GM19455 (cell line): ENCODE measurements at regions not wholly inside any gene's neighbourhood (a gene's known extent, or its start where the extent isn't known, plus 50 kb on each side); places are given as distances from the start of the nearest gene placed in this dataset.
"Not testable (repeated sequence)": the region's sequence is repeated elsewhere in the genome, so short reads cannot be mapped to it uniquely, and the experiment has no call there.

ENCODE experiments used
- ATAC-seq: cut with Tn5 transposase; IDR thresholded peaks from one replicate; pipeline ENCODE4 v1.9.1; 2021; ENCODE audit not compliant: unreplicated experiment

DNA sequence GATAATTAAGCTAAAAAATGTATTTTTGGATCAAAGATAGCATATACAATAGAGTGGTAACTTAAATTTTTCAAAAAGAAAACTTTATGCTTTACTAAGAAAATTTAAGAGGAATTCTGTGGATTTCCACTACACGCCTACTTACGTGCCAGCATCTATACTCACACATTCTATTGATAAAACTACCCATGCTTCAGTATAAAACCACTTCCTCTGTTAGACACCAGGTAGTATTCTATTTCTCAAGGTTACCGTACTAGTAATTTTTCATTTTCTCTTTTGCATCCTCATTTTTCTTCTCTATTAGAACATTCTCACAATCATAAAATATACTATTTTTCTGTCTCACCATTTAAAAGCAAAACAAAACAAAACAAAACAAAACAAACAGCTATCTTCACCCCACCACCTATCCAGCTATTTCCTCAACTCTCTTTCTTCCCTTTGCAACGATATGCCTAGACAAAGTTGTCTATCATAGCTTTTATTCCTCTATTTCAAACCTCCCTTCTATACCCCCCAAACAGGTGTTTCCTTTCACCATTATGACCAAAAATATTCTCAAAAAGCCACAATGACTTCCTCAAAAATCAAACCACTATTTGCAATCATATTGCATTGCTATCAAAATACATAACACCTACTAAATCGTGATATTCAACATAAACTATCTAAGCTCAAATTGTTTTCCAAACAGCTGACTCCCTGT, 1652.0 kb downstream of the MRPL39 start:
- ATAC-seq = no peak

DNA sequence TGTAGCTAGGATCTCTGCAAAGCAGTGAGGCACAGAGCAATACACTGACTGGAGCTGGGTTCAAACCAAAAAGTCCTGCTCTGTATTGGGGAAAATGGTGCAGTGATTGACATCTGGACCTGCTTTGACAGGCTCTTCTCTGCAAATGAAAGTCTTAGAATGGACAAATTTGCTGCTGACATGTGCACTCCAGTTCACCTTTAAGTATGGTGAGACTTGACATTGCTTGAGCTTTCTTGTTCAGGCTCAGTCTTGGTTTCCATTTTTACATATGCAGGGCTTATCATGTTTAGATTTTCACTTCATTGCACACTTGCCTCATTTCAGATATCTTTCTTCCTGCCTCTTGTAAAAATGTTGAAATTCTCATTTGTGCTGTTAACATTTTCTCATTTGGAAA, 1655.0 kb downstream of the MRPL39 start:
- no peak for ATAC-seq

- ATAC-seq = no peak
Observed at GRCh38 chr21:23951251-23951650, 1656.0 kb downstream of the MRPL39 start.

DNA sequence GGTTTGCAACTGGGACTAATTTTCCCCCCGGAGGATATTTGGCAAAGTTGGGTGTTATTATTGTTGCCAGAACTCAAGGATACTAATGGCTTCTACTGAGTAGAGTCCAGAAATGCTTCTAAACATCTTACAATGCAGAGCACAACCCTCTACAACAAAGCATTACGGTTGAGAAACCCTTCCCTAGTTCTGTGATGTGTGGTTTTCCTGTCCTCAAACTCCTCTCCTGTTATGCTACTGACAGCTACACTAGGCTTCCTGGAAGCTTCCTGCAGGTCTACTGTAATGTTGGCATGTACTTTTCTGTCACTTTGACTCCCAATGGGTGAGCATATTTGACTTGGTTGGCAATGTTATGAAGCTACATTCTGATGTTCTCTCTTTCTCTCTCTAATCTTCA, 1656.9 kb downstream of the MRPL39 start:
- no peak for ATAC-seq

DNA sequence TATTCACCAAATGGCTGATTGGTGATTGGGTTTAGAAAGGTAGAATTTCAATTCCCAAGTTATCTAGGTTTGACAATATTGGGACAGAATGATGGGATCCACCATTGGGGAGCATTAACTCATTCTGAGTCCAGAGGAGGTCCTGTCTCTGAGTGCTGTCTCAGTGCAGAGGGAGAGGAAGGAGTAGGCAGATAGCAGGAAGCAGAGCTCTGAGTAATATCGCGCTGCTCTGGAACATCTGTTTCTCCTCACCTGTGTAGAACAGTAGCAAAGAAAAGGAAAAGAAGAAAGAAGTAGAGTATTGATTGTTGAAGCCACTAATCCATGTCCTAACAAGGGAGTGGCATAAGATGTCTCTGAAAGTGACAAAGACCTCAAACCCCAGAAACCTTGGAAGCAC, 1657.8 kb downstream of the MRPL39 start:
- no peak for ATAC-seq

DNA sequence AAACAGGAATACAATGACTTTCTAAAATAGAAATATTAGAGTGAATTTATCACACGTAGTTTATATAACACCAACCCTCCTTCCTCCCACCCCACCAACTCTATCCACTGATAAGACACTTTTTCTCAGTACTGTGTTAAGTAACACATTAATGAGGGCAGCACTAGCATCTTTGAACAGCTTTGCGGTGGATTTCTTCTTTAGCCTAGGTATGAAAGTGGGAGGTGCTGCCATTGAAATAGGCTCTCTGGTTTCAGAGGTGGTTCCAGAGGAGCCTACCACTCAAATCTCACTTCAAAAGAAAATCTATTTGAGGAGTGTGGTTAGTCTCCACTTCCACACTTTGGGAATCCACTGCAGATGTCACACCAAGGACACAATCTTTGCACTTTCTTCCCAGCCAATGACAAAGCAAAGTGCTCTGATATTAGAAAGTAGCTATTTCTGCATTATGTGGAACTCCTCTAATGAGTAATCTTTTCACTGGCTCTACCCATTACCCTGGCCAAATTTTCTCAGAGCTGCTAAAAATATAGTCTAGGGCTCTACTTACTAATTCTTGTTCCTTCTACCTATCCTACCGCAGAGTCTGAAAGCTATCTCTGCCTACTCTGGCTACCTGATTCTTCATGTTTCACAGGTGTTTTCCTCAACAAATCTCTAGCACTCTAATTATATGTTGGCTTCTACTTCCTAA, 1667.8 kb downstream of the MRPL39 start:
- no peak for ATAC-seq

- no peak for ATAC-seq
Observed at GRCh38 chr21:23936991-23937390, 1670.3 kb downstream of the MRPL39 start.

DNA sequence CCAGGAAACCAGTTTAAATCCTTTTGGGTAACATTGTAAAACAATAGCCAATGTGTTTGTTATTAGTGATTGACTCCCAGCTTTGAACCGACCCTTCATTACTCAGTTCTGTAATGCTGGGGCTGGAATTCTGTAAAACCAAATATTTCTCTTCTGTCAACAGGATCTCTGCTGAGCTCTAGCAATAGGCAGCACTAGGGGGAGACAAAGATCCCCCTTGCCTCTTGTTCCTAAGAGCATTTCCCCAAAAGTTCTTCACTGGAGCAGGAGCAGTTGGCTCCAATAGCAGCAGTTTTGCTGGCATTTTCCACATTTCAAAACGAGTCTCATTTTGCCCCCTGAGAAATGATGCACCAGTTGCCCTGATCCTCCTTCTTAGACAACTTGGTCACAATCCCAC, 1671.1 kb downstream of the MRPL39 start:
- no peak for ATAC-seq

DNA sequence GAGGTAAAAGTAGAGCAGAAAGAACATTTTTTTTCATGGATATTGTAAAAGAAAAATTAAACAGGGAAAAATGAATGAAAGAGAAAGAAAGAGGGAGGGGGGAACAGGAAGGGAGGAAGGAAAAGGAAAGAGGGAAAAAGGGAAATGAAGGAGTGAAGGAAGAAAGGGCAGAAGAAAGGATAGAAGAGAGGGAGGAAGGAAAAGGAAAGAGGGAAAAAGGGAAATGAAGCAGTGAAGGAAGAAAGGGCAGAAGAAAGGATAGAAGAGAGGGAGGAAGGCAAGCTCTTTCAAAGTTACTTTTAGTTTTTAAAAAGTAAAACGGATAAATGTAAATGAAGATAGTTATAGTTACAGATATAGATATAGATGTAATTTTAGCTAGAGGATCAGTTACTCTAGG, 1676.7 kb downstream of the MRPL39 start:
- ATAC-seq = no peak

DNA sequence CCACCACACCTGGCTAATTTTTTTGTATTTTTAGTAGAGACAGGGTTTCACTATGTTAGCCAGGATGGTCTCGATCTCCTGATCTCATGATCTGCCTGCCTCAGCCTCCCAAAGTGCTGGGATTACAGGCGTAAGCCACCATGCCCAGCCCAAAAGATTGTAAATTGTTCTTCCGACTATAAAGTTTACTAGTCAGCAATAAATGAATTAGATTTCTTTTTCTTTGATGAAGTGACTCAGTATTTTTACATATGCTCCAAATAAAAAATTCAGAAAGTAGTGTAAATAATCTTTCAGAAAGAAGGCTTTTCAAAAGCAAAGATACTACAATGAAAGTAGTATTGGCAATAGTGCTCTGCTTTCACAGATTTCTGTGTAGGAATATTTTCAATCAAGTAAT, 1680.9 kb downstream of the MRPL39 start:
- ATAC-seq = not testable (repeated sequence)

- ATAC-seq = no peak
Observed at GRCh38 chr21:23921670-23922418, 1685.4 kb downstream of the MRPL39 start.

GRCh38 chr21:23900727-23901126, 1706.6 kb downstream of the MRPL39 start:
- ATAC-seq = no peak

GRCh38 chr21:23899561-23899960, 1707.7 kb downstream of the MRPL39 start:
- ATAC-seq = no peak

DNA sequence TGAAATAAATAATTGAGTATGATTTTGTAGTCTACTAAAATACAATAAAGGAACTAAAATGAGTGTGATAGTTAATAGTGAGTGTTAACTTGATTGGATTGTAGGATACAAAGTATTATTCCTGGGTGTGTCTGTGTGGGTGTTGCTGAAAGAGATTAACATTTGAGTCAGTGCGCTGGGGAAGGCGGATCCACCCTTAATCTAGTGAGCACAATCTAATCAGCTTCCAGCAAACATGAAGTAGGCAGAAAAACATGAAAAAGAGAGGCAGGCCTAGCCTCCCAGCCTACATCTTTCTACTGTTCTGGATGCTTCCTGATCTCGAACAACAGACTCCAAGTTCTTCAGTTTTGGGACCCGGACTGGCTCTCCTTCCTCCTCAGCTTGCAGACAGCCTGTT, 1716.6 kb downstream of the MRPL39 start:
- ATAC-seq = no peak

DNA sequence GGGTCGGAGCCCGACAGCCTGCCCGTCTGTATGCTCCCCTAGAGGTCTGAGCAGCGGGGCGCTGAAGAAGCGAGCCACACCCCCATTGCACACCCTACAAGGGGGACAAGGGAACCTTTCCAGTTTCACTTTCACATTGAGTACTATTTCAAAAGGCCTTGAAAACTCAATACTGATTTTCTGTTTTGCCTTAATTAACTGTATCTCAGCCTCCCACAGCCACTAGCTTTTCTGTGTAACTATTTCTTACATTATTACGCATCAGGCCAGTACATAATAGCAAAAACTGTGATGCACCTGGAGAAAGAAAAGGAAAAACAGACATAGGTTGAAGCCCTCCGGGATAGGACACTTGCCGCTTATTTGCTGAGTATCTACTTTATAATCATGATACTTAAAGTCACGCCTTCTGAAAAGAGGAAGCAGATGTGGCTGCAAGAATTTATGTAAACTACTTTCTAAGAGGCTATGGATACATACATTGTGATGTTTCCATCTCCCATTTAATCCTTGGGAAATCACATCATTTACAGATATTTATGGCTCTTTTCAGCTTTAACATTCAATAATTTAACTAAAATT, 1719.5 kb downstream of the MRPL39 start:
- no peak for ATAC-seq

DNA sequence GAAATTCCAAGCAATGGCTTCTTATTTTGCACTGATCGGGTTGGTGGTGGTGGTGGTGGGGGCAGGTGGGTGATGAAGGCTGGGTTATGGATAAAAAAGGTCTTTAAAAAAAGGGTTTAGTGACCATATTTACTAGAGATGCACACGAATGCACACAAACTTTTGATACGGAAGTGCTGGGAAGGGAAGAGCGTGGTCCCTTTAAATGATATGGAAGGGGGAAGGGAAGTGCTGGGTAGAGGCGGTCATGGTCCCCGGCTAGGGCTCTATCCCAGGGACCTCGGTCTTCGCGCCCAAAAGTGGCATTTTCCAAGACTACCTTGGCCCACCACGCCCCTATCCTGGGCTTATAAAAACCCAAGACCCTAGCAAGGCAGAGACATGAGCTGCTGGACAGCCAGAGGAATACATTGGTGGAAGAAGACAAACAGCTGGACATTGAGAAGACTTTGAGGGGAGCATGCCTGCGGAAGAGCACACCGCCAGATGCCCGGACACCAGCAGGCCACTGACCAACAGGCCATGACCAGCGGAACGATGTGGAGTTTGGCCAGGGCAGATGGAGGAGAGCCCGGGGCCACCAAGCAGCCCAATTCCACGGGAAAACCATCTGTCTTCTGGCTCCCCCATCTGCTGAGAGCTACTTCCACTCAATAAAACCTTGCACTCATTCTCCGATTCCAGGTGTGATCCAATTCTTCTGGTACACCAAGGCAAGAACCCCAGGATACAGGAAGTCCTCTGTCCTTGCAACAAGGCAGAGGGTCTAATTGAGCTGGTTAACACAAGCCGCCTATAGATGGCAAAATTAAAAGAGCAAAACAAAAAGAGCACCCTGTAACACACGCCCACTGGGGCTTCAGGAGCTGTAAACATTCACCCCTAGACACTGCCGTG, 1720.2 kb downstream of the MRPL39 start:
- no peak for ATAC-seq

DNA sequence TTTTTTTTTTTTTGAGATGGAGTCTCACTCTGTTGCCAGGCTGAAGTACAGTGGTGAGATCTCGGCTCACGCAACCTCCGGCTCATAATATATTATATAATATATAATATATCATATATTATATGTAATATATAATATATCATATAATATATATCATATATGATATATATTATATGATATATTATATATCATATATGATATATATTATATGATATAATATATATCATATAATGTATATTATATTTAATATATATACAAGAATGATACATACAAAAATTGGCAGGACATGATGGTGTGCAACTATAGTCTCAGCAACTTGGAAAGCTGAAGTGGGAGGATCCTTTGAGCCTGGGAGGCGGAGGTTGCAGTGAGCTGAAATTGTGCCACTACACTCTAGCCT, 1725.5 kb downstream of the MRPL39 start:
- no peak for ATAC-seq

DNA sequence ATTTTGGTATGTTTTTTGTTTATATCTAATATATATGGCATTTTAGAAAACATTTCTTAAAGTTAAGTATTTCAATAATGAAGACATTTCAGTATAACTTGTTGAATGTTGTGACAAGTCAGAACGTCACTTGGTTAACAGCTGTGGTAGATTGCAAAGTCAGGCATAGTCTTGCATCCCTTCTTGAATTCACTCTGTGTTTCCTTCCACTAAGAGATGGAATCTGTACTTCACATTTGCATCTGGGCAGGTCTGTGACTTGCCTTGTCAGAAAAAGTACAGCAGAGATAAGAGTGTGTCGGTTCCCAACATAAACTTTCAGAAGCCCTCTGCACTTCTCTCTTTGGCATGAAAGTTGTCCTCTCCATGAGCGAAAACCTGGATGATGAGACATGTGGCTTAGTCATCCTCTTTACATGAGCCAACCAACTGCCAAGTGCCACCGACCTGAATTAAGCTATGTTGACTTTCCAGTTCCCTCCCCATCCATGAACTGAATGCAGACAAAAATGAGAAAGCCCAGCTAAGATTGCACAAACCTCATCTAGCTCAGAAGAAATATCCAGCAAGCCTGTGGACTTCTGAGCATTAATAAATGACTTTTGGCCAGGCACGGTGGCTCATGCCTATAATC, 1730.2 kb downstream of the MRPL39 start:
- ATAC-seq = no peak

DNA sequence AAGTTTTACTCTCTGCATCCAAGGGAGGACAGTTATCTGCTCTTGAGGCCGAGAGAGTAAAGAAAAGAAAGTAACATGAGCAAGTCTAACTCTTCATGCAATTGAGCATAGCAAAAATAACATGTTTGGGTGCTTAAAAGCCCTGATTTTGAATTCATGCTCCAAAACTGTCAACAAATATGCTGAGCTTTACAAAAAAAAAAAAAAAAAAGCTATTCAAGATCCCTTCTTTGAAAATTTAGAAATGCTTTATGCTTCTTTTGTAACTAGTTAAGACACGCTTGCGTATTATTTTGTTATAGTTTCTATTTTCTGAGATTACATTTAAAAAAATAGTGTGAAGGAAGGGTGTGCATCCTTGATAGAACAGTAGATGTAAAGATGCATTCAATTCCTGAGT, 1733.0 kb downstream of the MRPL39 start:
- no peak for ATAC-seq

DNA sequence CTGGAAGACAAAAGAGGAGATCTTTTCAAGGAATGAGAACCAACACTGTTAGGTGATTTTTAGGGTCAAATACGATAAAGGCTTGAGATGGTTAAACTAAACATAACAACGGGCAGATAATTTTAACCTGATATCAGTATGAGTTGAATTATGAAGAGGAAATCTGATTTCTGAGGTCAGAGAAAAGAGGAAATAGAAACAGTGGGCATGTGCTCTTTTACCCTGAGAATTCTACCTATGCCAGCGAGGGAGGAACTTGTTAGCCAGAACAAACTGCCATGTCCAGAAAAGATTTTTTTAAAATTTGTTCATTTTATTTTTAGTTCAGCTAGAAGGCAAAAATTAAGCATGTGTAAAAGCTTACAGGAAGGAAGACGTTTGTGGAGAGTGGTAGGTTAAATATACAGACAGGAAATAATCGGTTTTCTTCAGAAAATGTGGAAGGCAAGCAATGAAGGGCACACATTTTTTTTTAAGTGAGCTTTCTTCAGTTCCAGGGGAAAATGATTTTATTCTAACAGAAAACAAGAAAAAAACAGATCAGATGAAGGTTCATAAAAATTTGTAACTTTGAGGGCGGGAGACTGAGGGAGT, 1745.3 kb downstream of the MRPL39 start:
- ATAC-seq = no peak
